ENCODE measurements at regions not wholly inside any gene's neighbourhood (a gene's known extent, or its start where the extent isn't known, plus 50 kb on each side); places are given as distances from the start of the nearest gene placed in this dataset.

GRCh38 chr4:156177941-156178340 lies 224.3 kb upstream of the CTSO start:
- DNase-seq, result no peak

- DNase-seq, result no peak
These were observed 223.2 kb upstream of the CTSO start for GRCh38 chr4:156176896-156177295.

GRCh38 chr4:156173937-156174336 lies 220.3 kb upstream of the CTSO start:
- no peak for DNase-seq

GRCh38 chr4:156173486-156173885 lies 219.8 kb upstream of the CTSO start:
- no peak for DNase-seq

- DNase-seq, result no peak
These were observed 216.2 kb upstream of the CTSO start for GRCh38 chr4:156169861-156170260.

- peak in 6 of 51 donors; percentile 0 to 39 (median 2) for DNase-seq
These were observed 215.3 kb upstream of the CTSO start for GRCh38 chr4:156169011-156169410.

- no peak for DNase-seq
These were observed 214.6 kb upstream of the CTSO start for GRCh38 chr4:156168288-156168687.

- DNase-seq, result no peak
These were observed 205.1 kb upstream of the CTSO start for GRCh38 chr4:156158747-156159146.

GRCh38 chr4:156154978-156155377 lies 201.3 kb upstream of the CTSO start:
- no peak for DNase-seq

GRCh38 chr4:156146571-156146970 lies 192.9 kb upstream of the CTSO start:
- DNase-seq, result no peak

GRCh38 chr4:156144961-156145360 lies 191.3 kb upstream of the CTSO start:
- DNase-seq, result no peak

- DNase-seq, result no peak
These were observed 185.2 kb upstream of the CTSO start for GRCh38 chr4:156138781-156139280.

- peak in 5 of 51 donors; percentile 1 to 39 (median 8) for DNase-seq
These were observed 184.2 kb upstream of the CTSO start for GRCh38 chr4:156137679-156138473.

GRCh38 chr4:156132196-156132595 lies 178.5 kb upstream of the CTSO start:
- no peak for DNase-seq

- DNase-seq, result no peak
These were observed 174.9 kb upstream of the CTSO start for GRCh38 chr4:156128616-156129015.

GRCh38 chr4:156118507-156119220 lies 165.0 kb upstream of the CTSO start:
- DNase-seq, result no peak

- DNase-seq, result no peak
These were observed 164.1 kb upstream of the CTSO start for GRCh38 chr4:156117743-156118142.

- DNase-seq, result no peak
These were observed 163.3 kb upstream of the CTSO start for GRCh38 chr4:156116991-156117390.

- DNase-seq, result no peak
These were observed 159.6 kb upstream of the CTSO start for GRCh38 chr4:156113138-156113765.

GRCh38 chr4:156111686-156112085 lies 158.0 kb upstream of the CTSO start:
- DNase-seq, result no peak

- DNase-seq, result no peak
These were observed 156.6 kb upstream of the CTSO start for GRCh38 chr4:156109943-156110900.
